HG02678 (cell line): ENCODE measurements at regions not wholly inside any gene's neighbourhood (a gene's known extent, or its start where the extent isn't known, plus 50 kb on each side); places are given as distances from the start of the nearest gene placed in this dataset.
"Not testable (repeated sequence)": the region's sequence is repeated elsewhere in the genome, so short reads cannot be mapped to it uniquely, and the experiment has no call there.

ENCODE experiments used
- ATAC-seq: cut with Tn5 transposase; IDR thresholded peaks from one replicate; pipeline ENCODE4 v1.9.1; 2021; ENCODE audit warnings: mild to moderate bottlenecking, moderate library complexity; ENCODE audit not compliant: unreplicated experiment

GRCh38 chr4:10841697-10842096 is 157.1 kb upstream of the CLNK start:
- no peak for ATAC-seq

- no peak for ATAC-seq
These were observed 152.6 kb upstream of the CLNK start for GRCh38 chr4:10837151-10837550.

- no peak for ATAC-seq
These were observed 148.4 kb upstream of the CLNK start for GRCh38 chr4:10832806-10833628.

DNA sequence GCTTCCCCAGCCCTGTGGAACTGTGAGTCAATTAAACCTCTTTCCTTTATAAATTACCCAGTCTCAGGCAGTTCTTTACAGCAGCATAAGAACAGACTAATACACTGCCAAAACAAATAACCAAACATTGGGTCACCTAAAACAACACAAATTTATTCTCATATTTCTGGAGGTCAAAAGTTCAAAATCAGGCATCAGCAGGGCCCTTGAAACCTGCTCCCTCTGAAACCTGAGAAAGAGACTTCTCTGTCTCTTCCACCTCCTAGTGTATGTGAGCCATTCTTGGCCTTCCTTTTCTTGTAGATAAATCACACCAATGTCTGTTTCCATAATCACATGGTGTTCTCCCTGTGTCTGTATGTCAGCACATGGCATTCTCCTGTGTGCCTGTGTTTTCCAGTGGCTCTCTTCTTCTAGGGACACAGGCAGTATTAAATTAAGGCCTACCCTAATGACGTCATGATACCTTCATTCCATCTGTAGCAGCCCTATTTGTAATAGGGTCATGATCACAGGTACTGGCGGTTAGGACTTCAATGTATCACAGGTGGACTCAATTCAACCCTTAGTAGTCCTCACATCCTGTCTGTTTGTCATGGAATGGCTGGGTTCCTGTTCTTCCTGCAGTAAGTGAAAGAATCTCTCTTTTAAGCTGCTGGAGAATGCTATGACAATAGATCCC is 147.3 kb upstream of the CLNK start:
- no peak for ATAC-seq

GRCh38 chr4:10828918-10829538 is 144.5 kb upstream of the CLNK start:
- not testable (repeated sequence) for ATAC-seq

DNA sequence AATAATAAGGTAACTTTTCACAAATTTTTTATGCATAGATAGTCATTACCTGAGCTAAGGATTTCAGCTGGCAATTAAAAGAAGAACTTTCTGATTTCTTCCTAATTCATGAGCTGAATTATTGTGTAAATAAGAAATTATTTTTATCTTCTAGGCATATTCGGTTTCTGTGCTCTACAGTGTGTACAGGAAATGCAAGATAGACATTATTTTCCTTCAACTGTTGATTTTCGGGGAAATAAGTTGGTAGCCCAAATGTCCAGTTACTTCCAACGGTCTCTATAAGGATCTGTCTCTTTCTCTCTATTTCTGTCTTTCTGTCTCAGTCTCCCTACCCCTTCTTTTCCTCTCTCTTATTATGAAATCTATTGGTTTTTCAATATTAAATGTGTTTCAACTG is 137.3 kb upstream of the CLNK start:
- ATAC-seq = no peak

GRCh38 chr4:10816571-10816970 is 132.0 kb upstream of the CLNK start:
- no peak for ATAC-seq

GRCh38 chr4:10811991-10812390 is 127.4 kb upstream of the CLNK start:
- no peak for ATAC-seq

DNA sequence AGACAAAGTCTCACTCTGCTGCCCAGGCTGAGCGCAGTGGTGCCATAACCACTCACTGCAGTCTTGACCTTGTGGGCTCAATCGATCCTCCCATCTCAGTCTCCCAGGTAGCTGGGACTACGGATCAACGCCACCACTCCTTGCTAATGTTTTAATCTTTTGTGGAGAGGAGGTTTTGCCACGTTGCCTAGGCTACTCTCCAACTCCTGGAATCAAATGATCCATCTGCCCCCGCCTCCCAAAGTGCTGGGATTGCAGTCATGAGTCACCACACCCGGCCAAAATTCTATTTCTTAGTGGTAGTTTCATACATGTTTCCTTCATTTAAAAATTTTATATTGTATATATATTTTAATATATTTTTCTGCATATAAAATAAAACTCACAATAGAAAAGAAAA is 125.8 kb upstream of the CLNK start:
- ATAC-seq = no peak

DNA sequence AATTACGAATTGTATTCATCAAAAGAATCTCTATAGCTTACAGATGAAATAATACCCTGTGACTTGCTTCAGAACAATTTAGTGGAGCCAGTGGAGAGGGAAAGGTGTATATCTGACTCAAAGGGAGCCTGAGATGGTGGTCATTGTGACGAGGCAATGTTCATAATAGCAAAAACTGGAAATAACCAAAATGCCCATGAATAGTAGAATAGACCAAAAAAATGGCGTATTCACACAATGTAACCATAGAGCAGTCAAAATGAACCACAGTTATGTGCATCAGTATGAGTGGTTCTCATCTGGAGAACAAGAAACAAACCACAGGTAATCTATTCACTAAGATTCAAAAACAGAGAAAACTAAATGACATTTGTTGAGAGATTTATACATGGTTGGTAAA is 125.3 kb upstream of the CLNK start:
- ATAC-seq = peak; percentile 79

DNA sequence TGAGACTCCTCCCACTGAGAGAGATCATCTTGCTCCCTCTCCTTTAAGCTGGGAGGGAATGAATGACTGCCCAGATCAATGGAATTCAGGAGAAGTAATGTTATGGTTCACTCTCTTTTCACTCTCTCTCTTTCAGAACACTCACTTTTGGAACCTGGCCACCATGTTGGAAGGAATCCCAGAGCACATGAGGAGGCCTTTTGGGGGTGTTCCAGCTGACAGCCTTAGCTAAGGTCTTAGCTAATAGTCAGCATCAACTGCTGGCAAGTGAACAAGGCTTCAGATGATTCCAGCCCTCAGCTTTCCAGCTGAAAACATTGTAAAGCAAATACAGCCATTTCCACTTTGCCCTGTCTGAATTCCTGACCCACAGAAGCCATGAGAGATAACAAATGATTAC is 124.0 kb upstream of the CLNK start:
- no peak for ATAC-seq

- no peak for ATAC-seq
These were observed 122.5 kb upstream of the CLNK start for GRCh38 chr4:10806953-10807645.

GRCh38 chr4:10803713-10804343 is 119.3 kb upstream of the CLNK start:
- ATAC-seq = no peak

DNA sequence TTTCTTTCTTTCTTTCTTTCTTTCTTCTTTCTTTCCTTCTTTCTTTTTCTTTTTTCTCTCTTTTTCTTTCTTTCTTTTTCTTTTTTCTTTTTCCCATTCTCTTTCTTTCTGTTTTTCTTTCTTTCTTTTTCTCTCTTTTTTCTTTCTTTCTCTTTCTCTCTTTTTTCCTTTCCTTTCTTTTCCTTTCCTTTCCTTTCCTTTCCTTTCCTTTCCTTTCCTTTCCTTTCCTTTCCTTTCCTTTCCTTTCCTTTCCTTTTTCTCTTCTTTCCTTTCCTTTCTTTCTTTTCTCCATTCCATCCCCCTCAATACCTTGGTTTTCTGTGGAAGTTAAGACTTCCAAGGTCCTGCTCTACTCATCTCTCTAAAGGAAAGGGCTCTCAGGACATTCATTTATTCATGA is 102.8 kb upstream of the CLNK start:
- ATAC-seq = no peak

DNA sequence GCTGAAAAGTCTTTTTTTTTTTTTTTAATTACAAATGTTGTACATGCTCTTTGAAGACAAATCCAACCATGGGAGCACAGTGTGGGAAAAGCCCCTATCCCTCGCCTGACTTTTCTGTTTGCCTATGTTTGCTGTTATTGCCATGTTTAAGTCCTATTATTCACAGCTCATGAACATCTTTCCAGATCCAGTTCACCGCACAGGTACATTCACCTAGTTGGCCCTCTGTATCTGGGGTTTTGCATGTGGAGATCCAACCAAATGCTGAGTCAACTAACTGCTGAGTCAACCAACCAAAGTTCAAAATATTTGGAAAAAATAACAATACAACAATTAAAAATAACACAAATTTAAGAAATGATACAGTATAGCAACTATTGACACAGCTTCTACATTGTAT is 100.1 kb upstream of the CLNK start:
- no peak for ATAC-seq

DNA sequence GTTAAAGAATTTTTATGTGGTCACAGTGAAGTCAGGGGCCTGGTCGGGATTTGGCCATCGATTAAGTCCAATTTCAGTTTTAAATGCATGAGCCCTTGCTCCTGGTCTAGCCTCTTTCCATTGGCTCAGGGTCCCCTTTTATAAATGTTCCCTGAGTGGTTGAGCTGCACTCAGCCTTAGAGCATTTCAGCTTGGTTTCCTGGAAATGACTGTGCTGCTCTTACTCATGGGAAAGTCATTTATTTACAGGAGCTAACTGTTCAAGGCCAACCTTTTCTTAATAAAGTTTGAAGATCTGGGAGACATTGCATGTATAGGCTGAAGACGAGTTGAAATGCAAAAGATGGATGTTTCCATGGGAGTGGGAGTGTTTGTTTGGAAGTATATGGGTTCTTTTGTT is 98.8 kb upstream of the CLNK start:
- no peak for ATAC-seq

DNA sequence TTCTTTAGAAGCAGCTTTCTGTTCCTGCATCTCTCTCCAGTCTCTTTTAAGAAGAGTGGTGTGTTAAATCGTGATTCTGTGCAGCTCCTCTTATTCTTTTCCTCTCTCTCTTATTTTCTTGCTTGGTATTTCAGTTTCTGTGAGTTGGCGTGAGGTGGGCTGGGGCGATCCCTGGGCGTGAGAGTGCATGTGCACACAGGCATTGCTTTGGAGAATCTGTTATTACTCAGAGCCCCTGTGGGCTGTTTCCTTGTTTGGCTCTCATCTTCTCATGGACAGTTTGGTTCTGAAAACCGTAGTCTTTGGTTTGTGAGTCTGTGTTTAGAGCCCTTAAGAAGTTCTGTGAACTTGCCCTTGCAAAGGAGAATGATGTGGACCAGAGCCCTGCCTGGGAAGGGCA is 97.2 kb upstream of the CLNK start:
- no peak for ATAC-seq

DNA sequence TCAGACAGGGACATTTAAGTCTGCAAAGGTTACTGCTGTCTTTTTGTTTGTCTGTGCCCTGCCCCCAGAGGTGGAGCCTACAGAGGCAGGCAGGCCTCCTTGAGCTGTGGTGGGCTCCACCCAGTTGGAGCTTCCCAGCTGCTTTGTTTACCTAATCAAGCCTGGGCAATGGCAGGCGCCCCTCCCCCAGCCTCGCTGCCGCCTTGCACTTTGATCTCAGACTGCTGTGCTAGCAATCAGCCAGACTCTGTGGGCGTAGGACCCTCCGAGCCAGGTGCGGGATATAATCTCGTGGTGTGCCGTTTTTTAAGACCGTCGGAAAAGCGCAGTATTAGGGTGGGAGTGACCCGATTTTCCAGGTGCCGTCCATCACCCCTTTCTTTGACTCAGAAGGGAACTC is 96.2 kb upstream of the CLNK start:
- not testable (repeated sequence) for ATAC-seq

DNA sequence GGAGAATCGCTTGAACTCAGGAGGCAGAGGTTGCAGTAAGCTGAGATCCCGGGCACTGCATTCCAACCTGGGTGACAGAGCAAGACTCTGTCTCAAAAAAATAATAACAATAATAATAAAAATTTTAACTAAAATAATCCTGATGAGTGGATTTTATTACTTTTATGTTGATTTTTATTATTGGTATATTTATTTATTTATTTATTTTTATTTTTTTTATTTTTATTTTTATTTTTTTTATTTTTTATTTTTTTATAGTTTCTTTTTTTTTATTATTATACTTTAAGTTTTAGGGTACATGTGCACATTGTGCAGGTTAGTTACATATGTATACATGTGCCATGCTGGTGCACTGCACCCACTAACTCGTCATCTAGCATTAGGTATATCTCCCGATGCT is 90.6 kb upstream of the CLNK start:
- ATAC-seq = not testable (repeated sequence)

DNA sequence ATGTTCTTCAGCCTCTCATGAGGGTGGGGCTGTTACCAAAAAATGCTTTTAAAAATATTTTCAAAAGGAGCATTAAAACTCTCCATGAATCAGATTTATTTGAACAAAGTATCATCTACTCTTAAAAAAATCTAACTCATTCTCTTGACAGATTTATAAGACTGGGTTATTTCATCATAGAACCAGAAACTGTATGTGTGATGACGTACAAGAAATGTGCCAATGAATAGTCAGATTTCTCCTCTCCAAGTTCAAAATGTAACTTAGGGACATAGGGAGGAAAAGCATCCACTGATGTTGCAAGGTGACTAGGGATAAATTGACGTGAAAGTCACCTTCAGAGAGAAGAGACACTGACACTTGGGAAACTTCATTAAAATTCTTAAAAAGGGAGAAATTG is 89.1 kb upstream of the CLNK start:
- ATAC-seq = no peak

GRCh38 chr4:10773010-10773409 is 88.4 kb upstream of the CLNK start:
- no peak for ATAC-seq
